Hepatic stellate cell (primary cell): ENCODE measurements at regions not wholly inside any gene's neighbourhood (a gene's known extent, or its start where the extent isn't known, plus 50 kb on each side); places are given as distances from the start of the nearest gene placed in this dataset.
"Not testable (repeated sequence)": the region's sequence is repeated elsewhere in the genome, so short reads cannot be mapped to it uniquely, and the experiment has no call there.

Source experiments
- DNase-seq: peaks from one replicate; pipeline ENCODE4 v3.0.0; 2011; ENCODE audit warnings: low spot score

DNA sequence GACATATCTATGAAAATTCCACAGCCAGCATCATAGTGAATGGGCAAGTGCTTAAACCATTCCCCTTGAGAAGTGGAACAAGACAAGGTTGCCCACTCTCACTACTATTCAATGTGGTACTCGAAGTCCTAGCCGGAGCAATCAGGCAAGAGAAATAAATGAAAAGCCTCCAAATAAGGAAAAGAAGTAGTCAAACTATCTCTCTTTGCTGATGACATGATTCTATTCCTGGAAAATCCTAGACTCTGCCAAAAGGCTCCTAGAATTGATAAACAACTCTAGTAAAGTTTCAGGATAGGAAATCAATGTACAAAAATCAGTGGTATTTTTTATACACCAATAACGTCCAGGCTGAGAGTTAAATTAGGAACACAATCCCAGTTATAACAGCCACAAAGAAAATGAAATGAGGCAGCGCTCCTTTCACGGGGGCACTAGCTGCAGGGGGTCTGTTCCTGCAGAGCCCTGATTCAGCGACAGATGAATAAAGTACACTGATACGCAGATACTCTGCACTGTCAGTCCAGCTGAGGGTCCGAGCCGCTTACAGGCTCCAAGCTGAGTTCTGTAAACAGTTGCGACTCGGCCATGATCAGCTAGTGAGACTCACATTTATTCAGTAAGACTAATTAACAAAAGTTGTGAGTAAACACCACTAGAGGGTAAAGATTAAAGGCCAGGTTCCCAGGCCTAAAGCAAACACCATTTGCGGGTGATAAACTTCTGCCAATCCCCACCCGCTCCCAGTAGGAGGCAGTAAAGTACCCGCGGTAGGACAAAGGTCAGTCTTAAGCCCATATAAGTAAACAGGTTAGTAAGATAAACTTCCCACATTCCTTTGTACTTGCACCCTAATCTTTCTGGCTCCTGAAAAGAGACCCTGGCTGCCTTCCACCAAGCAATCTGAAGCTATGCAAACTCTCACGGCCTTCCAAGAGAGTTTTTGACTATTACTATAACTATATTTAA, 290.6 kb upstream of the GRID2 start:
- DNase-seq = no peak

DNA sequence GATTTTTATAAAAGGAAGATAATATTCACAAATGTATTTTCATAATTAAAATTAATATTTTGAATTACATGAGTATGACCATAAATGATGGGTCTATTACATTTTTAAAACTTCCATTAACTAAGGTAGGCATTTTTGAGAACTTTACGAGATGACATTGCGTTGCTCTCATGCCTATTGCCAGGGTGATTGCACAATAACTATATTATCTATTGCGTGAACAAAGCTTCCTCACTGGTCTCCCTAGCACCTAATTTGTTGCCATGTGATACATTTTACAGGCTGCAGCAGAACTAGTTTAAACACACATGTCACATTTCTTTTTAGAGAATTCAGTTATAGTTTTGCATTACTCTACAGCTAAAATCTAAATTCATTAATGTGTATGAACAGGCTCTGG, 289.7 kb upstream of the GRID2 start:
- DNase-seq = no peak

DNA sequence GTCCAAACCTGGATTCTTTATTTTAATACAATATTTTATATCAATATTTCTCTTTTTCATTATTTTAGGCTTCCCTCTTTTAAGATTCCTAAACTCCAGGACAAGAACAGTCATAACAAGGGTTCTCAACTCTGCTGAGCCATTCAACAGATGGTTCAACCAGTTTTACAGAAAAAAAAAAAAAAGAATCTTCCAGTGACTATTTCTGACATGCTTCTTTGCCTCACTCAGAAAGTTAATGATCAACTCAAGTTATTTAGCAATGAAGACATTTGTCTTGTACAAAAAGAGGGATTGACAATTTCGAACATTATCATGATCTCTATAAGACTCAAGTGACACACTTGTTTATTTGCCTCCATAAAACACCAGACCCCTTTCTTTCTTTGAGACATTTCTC, 282.6 kb upstream of the GRID2 start:
- no peak for DNase-seq

DNA sequence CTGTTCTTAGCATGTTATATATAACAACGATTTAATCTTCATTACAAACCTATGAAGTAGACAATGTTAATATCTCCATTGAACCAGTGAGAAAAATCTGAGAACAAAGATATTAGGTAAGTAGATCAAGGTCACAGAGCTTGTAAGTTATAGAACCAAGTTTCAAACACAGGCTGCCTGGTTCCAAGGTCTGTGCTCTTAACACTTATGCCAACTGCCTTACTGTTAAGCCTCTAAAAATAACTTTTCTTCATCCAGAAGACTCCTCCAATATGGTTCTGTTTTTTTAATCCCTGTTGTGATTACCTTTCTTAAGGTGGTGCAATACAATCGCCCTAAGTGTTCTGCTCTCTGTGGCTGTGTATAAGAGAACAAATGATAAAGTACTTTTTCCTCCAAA, 282.0 kb upstream of the GRID2 start:
- no peak for DNase-seq

DNA sequence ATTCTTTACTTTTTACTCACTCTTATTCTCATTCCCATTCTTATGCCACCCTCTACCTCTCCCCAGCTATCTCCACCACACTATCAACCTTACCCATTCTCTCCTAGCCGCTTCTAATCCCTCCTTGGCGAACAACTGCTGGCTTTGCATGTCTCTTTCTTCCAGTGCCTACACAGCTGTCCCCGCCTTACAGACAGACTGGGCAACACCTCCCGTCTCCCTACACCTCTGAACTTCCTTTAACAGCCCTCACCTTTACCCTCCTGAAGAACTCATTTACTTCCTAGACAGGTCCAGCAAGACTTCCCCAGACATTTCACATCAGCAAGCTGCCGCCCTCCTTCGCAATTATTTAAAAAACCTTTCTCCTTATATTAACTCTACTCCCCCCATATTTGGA, 274.9 kb upstream of the GRID2 start:
- DNase-seq = not testable (repeated sequence)

DNA sequence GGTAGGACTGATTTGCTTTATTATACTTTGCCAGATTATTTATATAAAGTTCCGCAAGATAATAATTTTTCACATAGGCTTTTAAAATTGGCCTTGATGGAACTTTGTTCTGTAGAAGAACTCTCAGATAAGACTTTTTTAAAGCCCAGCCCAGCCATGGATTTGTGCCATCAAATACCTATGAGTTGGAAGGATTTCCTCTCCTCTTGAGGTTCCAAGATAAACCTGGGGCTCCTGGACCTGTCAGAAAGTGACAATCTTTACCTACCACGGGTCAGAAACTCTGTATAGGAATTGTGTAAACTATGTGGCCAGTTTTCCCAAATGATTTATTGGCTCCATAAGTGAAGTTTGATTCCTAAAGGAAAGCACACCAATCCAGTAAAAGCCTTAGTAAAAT, 271.9 kb upstream of the GRID2 start:
- DNase-seq = no peak

DNA sequence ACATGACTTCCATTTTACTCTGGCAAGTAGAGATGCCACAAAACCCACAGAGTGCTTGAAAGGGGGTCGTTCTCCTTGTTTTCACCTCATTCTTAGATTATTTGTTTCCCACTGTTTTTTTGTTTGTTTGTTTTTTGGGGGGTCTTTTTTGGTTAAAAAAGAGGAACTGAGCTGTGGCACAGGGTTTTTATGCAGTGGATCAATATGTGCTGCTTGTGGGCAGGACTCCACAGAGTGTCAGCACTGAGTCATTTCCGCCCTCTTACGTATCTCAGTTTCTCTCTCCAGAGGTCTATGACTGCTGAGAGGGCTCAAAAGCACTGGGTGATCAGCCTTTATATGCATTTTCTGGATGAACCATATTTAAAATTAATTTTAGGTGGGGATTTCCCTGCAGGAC, 268.1 kb upstream of the GRID2 start:
- no peak for DNase-seq

DNA sequence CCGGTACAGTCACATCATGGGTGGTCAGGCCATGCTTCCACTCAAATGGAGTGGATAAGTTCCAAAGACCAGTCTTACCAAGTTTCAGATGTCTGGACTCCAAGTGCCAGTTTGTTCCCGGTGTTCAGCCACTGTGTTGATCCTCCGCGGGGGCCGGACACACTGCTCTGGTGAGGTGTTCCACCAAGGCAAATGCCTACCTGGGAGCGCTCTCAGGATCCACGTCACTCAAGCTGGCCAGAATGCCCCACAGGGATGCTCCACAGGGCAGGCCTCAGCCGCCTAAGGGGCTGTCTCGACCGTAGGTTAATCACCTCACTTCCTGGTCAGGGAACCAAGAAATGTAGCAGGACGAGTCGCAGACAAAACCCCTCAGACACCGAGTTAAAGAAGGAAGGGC, 258.0 kb upstream of the GRID2 start:
- DNase-seq = no peak

DNA sequence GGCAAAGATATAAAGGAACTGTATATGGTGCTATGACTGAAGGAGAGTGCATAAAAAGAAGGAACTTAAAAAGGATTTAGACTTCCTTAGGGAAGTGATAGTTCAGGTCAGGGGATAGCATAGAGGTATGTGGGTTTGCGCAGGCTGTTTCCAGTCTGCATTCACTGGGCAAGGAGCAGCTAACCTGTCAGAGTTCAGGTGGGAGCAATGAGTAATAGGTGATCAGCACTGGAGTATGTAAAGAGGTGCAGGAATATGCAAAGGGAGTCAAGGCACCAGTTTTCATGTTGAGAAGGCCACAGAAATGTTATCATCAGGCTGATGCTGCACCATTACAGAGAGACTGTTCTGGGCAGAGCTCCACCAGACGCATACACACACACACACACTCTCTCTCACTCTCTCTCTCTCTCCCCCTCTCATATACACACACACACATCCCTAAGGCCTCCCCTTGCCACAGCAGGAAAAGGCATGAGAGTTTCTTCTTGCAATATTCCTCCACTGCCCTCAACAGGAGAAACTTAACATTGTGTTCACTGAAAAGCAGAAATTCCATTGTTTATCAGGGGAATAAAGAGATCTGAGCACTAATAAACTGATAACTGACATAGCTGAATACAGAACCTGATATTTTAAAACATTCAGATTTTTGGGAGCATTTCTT, 256.4 kb upstream of the GRID2 start:
- no peak for DNase-seq

DNA sequence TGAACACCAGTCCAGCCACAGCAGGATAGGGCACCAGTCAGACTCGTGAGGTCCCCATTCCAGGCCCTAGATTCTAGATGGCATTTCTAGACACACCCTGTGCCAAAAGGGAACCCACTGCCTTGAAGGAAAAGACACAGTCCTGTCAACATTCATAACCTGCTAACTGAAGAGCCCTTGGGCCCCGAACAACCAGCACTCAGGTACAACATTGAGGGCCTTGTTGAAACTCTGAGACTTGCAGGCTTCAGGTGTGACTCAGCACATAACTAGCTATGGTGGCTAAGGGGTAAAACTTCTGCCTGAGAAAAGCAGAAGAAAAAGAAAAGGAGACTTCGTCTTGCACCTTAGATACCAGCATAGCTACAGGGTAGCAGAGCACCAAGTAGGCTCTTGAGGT, 252.9 kb upstream of the GRID2 start:
- no peak for DNase-seq

DNA sequence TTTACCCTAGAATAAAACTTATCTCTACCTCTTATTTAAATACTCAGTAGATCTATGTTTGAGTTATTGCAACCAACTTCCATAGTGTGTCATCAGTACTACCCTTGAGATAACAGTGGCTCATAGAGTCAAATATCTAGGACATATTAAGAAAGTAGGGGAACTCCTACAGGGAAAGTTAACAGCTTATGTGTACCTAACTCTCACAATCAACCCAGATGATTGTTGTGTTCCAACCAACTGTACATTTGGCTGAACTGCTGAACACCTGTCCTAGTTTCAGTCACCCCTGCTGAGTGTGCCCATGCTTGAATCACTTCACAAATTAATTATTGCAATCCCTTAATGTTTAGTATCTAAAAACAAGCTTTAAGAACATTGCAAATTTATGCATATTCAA, 244.2 kb upstream of the GRID2 start:
- DNase-seq = no peak

DNA sequence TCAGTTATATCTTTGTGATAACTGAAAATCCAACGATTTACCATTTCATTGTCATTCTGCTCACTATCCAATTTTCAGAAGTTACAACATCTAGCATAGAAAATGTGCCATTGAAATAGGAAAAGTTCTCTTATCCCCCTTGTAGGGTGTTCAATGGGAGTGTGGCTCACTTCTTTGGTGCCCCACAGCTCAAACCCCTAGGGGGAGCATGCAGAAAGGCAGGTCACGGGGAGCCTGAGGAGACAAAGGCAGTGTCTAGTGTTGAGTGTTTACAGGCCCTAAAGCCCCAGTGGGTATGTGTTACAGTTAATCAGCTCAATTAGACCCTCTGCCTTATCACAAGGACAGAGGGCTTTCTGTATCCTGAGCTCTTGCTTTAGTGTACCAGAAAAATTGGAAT, 243.4 kb upstream of the GRID2 start:
- no peak for DNase-seq

DNA sequence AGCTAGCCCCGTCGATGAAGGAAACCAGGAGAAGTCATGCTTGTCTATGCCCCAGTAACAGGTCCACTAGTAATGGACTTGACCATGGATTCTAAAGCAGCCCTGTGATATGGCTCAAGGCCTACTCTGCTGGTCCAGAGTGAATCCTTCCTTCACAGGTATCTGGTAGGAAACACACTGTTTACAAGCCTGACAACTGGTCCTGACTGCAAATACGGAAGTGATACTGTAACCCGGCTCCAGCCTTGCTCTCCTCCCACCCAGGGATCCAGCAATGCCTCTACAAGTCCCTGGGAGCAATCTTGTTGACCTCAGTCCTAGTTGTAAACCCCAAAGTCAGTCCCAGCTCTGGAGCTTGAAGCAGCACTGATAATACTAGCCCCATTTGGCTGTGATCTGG, 239.2 kb upstream of the GRID2 start:
- no peak for DNase-seq

DNA sequence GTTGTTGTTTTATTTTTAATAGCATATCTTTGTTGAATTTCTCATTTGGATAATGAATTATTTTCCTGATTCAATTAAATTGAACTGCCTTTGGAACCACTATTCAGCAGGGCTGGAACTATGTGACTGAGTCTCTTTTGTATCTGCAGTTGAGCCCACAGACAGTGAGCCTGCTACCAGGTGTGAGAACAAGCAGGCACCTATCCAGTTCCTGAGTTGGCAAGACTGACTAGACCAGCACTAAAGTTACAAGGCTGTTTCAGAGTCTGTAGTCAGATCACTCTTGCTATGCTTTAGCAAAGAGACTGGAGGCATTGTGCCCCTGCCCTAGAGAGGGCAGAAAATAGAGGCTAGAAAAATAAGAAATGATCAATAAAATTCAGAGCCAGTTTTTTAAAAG, 237.3 kb upstream of the GRID2 start:
- DNase-seq = no peak

DNA sequence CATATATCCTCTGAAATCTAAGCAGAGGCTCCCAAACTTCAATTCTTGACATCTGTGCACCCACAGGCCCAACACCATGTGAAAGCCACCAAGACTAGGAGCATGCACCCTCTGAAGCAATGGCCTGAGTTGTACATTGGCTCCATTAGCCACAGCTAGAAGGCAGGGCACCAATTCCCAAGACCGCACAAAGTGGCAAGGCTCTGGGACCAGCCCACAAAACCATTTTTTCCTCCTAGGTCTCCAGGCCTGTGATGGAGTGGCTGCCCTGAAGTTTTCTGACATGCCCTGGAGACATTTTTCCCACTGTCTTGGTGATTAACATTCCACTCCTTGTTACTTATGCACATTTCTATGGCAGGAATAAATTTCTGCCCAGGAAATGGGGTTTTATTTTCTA, 232.2 kb upstream of the GRID2 start:
- DNase-seq = no peak

DNA sequence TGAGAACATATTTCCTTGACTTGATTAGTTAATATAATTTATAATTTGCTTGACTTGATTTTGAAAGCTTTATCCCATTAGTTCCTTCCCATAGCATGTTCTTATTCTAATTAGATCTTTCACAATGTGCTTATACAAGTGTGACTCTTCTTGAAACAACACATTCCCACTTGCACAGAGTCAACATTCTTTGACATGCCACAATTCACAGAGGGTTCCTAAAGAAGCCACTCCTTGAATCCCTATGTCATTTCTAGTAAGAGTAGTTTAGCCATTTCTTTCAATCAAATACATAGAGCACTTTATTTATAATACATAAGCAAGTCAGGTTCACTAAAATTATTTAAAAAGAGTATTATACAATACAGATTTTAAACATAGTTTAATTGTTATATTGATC, 228.9 kb upstream of the GRID2 start:
- DNase-seq = no peak

DNA sequence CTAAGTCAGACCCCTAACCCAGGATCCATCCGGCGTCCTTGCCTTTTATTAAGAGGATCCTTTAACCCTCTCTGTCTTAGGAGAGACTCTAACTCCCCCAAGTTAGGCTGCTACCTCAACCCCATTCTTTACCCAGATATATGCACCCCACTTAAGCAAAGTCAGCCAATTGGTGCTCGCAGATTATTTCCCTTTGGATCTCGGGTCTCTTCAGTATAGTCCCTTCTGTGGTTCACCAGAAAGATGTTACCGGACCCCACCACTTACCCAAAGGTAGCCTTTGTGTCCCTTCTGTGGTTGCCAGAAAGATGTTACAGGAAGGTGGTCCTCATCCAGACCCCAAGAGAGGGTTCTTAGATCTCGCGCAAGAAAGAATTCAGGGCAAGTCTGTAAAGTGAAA, 212.9 kb upstream of the GRID2 start:
- no peak for DNase-seq

DNA sequence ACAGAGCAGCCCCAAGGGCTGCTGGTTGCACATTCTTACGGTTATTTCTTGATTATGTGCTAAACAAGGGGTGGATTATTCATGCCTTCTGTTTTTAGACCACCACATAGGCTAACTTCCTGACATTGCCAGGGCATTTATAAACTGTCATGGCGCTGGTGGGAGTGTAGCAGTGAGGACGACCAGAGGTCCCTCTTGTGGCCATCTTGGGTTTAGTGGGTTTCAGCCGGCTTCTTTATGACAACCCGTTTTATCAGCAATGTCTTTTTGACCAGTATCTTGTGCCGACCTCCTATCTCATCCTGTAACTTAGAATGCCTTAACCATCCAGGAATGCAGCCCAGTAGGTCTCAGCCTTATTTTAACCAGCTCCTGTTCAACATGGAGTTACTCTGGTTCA, 212.4 kb upstream of the GRID2 start:
- DNase-seq = no peak

DNA sequence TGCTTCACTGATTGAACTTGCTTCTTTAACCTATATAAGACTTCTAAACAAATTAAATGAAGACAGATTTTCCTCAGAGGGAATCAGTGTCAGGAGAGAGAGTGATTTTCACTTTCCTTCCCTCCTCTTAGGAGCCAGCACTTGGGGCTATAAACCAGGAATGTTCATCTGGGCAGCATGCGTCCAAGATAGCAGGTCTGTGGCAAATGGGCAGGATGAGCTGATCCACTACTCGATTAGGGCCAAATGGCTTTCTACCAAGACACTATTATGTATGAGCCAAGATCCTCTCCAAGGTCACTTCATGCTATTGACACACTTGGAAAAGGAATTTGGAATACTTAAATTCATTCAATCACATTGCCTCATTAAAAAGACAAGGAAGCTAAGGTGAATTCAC, 203.9 kb upstream of the GRID2 start:
- DNase-seq = no peak

DNA sequence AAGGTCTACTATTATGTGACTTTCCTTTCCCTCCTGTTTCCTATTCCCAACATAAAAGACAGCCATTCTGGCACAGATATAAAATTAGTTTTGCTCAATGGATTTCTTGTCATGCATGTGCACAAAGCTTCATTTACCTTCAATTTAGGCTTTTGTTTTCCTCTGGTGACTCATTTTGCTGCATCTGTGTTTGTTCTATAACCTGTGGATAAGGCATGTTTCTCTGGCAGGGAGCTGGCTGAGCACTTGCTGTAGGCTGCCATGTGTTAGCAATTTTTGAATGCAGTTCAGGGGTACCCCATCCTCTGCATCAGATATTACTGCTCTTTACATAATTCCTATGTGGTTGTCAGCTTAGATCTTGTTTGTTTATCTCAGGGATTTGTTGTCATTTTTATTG, 202.8 kb upstream of the GRID2 start:
- DNase-seq = no peak

DNA sequence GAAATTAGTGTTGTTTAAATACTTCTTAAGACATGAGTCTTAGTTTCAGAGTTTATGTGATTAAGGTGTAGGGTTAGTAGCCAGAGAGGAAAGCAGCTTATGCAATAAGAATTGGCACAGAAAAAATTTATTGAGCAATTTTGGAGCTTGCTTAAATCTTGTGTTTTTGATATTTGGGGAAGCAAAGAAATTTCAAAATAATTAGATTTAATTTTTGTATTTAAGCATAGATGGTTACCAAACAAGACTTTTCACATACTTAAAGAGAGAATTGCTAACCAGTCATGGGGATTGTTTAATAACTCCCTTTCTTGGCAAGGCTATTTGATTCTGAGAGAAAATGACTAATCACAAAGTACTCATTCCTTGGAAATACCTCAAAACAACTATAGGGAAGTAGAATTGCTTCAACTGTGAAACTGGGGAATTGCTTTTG, 202.0 kb upstream of the GRID2 start:
- no peak for DNase-seq

DNA sequence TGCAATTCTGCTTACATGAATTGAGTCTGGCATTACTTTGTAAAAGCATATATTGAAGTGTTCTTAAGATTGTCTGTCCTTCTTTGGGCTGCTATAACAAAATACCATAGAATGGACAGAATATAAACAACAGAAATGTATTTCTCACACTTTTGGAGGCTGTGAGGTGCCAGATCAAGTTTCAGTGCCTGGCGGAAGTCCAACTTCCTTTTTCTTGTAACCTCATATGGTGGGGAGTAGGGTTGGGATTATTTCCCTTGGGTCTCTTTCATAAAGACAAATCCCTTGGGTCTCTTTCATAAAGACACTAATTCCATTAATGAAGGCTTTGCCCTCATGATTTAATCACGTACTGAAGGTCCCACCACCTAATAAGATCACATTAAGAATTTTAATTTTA, 199.3 kb upstream of the GRID2 start:
- no peak for DNase-seq

DNA sequence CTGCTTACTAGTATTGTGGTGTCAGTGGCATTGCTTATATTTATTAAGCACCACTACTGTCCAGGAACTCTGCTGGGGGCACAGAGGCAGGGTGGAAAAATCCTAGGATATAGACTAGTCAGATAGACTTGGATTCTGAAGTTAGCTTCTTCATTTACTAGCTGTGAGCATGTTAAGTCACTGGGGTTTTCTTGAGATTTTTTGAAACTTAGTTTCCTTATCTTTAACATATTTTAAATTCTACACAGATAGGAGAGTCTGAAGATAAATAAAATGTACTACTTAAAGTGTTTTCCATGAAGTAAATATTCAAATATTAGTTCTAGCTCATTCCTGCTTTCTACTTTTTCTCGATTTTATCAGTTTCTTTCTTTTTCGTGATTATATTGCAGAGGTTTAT, 196.9 kb upstream of the GRID2 start:
- DNase-seq = no peak

DNA sequence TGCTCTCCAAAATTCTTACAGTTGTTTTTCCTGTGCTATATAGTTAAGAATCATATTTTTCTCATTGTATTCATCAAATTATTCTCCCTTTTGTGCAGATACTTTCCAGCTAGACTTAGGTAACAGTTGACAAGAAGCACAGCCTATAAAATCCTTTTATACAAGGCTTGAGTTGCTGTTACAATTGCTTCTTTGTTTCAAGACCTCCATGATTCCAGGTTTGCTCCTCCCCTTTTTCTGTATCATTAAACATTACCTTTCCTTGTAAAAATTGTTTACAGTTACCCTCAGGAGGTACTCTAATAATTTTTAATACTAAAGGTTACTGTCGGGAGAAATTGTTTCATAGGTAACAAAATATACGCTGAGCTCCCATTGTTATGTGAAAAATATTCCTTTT, 192.3 kb upstream of the GRID2 start:
- DNase-seq = no peak
